GM18511 (cell line): ENCODE measurements at regions not wholly inside any gene's neighbourhood (a gene's known extent, or its start where the extent isn't known, plus 50 kb on each side); places are given as distances from the start of the nearest gene placed in this dataset.
"Not testable (repeated sequence)": the region's sequence is repeated elsewhere in the genome, so short reads cannot be mapped to it uniquely, and the experiment has no call there.

ENCODE experiments used
- ATAC-seq: cut with Tn5 transposase; IDR thresholded peaks from one replicate; pipeline ENCODE4 v1.9.1; 2021; ENCODE audit warnings: mild to moderate bottlenecking, moderate library complexity; ENCODE audit not compliant: unreplicated experiment

GRCh38 chr6:27549241-27549598 lies 76.3 kb upstream of the ZNF184 start:
- not testable (repeated sequence) for ATAC-seq

GRCh38 chr6:27547157-27548075 lies 74.5 kb upstream of the ZNF184 start:
- no peak for ATAC-seq

GRCh38 chr6:27546522-27546921 lies 73.6 kb upstream of the ZNF184 start:
- ATAC-seq = no peak

DNA sequence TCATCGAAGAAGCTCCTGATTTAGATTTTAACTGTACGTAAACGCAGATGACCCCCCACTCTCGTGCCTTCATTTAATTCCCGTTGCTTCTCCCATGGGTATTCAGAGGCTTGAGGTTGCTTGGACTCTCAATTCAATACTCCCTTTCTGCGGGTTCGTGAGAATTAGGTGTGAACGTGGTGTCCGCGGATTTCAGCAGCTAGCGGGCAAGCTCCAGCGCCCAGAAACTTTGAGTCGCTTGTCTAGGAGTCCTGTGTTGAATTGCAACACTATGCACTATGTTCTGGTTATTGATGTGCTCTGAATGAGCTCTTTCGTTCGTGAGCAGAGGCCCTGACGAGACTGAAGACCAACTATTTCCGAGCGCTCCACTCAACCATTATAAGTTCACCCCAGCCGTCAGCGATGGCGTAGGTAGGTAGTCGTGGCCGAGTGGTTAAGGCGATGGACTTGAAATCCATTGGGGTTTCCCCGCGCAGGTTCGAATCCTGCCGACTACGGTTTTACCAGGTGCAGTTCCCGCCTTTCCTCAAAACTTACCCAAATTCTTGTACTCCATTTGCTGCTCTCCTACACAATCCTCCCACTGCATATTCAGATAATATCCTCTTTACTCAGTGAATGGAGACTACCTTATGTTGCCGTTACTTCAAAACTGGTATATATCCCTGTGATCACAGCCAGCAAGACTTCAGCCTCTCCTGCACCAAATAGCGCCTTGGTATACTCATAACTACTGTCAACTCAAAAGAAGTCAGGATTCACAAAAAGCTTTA lies 72.6 kb upstream of the ZNF184 start:
- ATAC-seq = no peak

DNA sequence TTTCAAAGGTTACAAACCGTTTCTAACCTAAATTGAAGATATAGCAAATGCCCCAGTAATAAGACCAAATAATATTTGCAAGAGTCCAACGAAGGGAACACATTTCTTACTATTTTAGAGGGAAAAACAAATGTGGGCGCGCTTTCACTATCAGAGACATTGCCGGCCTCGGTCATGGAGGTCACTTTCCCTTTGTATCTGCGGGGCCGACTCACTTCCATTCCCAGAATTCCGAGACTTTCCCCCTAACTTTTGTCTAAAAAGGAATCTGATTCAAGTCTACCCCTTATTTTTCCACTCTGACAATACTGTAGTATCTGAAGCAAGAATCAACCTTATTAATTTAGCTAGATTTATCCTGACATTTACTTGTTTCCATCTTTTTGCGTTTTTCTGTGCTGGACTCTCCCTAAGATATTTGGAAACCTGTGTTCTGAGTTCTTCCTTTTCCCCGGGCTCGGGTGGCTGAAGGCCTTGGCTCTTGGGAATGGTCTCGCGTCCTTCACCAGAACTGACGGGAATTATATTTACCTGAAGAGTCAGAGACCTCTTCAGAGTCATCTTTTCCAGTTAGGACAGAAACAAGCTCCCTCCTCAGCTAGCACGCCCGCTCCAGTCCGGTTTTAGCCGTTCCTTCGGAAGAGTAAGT lies 71.8 kb upstream of the ZNF184 start:
- ATAC-seq = no peak

GRCh38 chr6:27544135-27544534 lies 71.2 kb upstream of the ZNF184 start:
- ATAC-seq = not testable (repeated sequence)

GRCh38 chr6:27542485-27542884 lies 69.6 kb upstream of the ZNF184 start:
- ATAC-seq = no peak

DNA sequence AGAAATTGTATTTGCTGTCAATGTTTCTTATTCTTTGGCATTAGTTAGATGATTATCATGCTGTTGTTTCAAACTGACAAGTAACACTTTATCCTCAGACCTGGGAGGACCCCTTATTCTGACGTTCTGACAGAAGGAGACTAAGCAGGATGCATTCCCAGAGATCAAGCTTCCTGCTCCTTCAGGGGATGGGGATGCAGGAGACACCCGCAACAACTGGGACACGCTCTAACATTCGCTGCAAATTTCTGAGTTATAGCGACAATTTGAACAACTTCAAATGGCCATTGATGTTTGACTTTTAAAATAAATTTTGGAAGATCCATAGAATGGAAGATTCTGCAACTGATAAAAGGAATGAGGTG lies 69.0 kb upstream of the ZNF184 start:
- no peak for ATAC-seq

DNA sequence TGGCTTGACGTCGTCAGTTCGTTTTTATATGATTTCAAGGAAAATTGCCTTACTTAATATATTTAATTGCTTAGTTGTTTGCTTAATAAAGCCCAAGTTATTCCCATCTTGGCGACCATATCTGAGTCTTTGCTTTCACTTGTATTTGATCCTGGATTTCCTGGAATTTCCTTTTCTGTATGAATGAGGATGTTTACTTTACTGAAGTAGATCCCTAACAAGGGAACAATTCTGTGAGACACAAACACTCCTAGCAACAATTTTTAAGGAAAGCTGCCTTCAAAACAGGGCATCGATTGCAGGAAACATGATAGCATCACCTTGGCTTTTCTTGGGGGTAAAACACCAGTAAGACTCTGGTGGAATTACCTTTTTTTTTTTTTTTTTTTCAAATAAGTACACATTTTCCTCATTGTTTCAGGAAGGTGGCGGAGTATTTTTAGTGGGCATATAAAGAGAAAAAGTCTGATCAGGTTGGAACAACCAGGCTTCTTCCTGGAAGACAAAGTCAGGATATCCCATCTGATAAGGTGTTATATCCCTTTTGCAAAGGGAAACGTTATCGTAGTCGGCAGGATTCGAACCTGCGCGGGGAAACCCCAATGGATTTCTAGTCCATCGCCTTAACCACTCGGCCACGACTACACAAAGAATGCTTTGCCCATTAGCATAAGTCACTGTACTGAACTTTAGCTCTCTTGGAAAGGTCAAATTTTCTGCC lies 68.5 kb upstream of the ZNF184 start:
- ATAC-seq = no peak

DNA sequence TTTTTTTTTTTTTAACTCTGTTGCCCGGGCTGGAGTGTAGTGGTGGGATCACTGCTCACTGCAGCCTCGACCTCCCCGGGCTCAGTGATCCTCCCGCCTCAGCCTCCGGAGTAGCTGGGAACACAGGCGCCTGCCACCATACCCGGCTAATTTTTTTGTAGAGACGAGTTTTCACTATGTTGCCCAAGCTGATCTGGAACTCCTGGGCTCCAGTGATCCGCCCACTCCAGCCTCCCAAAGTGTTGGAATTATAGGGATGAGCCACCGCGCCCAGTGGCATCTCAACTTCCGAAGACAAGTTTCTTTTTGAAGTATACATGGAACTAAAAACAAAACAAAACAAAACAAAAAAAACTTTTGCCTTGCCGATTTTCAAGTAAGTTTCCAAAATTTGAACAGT lies 66.6 kb upstream of the ZNF184 start:
- no peak for ATAC-seq

- ATAC-seq = no peak
Observed at GRCh38 chr6:27532820-27533538, 60.1 kb upstream of the ZNF184 start.

- ATAC-seq = no peak
Observed at GRCh38 chr6:27531772-27532459, 59.0 kb upstream of the ZNF184 start.

GRCh38 chr6:27529796-27530195 lies 56.9 kb upstream of the ZNF184 start:
- ATAC-seq = not testable (repeated sequence)

- ATAC-seq = no peak
Observed at GRCh38 chr6:27528714-27529113, 55.8 kb upstream of the ZNF184 start.
